HG03442 (cell line): ENCODE measurements at regions not wholly inside any gene's neighbourhood (a gene's known extent, or its start where the extent isn't known, plus 50 kb on each side); places are given as distances from the start of the nearest gene placed in this dataset.
"Not testable (repeated sequence)": the region's sequence is repeated elsewhere in the genome, so short reads cannot be mapped to it uniquely, and the experiment has no call there.

Experiments
- ATAC-seq: cut with Tn5 transposase; IDR thresholded peaks from one replicate; pipeline ENCODE4 v1.9.1; 2021; ENCODE audit warnings: mild to moderate bottlenecking, moderate library complexity; ENCODE audit not compliant: unreplicated experiment

GRCh38 chr18:73151086-73151485 is 283.3 kb upstream of the NETO1 start:
- no peak for ATAC-seq

GRCh38 chr18:73150199-73150598 is 282.4 kb upstream of the NETO1 start:
- no peak for ATAC-seq

- ATAC-seq: no peak
Observed at GRCh38 chr18:73147590-73147989, 279.8 kb upstream of the NETO1 start.

- no peak for ATAC-seq
Observed at GRCh38 chr18:73144030-73144429, 276.2 kb upstream of the NETO1 start.

GRCh38 chr18:73136134-73136533 is 268.3 kb upstream of the NETO1 start:
- no peak for ATAC-seq

- ATAC-seq: no peak
Observed at GRCh38 chr18:73124175-73124574, 256.4 kb upstream of the NETO1 start.

GRCh38 chr18:73121207-73121606 is 253.4 kb upstream of the NETO1 start:
- ATAC-seq: no peak

- no peak for ATAC-seq
Observed at GRCh38 chr18:73120626-73121025, 252.8 kb upstream of the NETO1 start.

GRCh38 chr18:73119574-73119973 is 251.8 kb upstream of the NETO1 start:
- ATAC-seq: no peak

- no peak for ATAC-seq
Observed at GRCh38 chr18:73118121-73118816, 250.5 kb upstream of the NETO1 start.

GRCh38 chr18:73110307-73110706 is 242.5 kb upstream of the NETO1 start:
- no peak for ATAC-seq

GRCh38 chr18:73101977-73102376 is 234.2 kb upstream of the NETO1 start:
- ATAC-seq: no peak

GRCh38 chr18:73101491-73101890 is 233.7 kb upstream of the NETO1 start:
- ATAC-seq: not testable (repeated sequence)

GRCh38 chr18:73099759-73100158 is 232.0 kb upstream of the NETO1 start:
- no peak for ATAC-seq

- ATAC-seq: no peak
Observed at GRCh38 chr18:73093687-73094250, 226.0 kb upstream of the NETO1 start.

- ATAC-seq: no peak
Observed at GRCh38 chr18:73088445-73088844, 220.7 kb upstream of the NETO1 start.

GRCh38 chr18:73087282-73087977 is 219.6 kb upstream of the NETO1 start:
- no peak for ATAC-seq

GRCh38 chr18:73079920-73080319 is 212.1 kb upstream of the NETO1 start:
- no peak for ATAC-seq

- ATAC-seq: no peak
Observed at GRCh38 chr18:73060666-73061288, 193.0 kb upstream of the NETO1 start.

- no peak for ATAC-seq
Observed at GRCh38 chr18:73059280-73059679, 191.5 kb upstream of the NETO1 start.

GRCh38 chr18:73047688-73048087 is 179.9 kb upstream of the NETO1 start:
- ATAC-seq: no peak

- no peak for ATAC-seq
Observed at GRCh38 chr18:73045037-73045436, 177.2 kb upstream of the NETO1 start.
